GM19324 (cell line): ENCODE measurements at regions not wholly inside any gene's neighbourhood (a gene's known extent, or its start where the extent isn't known, plus 50 kb on each side); places are given as distances from the start of the nearest gene placed in this dataset.
"Not testable (repeated sequence)": the region's sequence is repeated elsewhere in the genome, so short reads cannot be mapped to it uniquely, and the experiment has no call there.

Experiments
- ATAC-seq: cut with Tn5 transposase; IDR thresholded peaks from one replicate; pipeline ENCODE4 v1.9.1; 2021; ENCODE audit warnings: mild to moderate bottlenecking, moderate library complexity; ENCODE audit not compliant: unreplicated experiment, low FRiP score

GRCh38 chr18:6566338-6566911 is 151.7 kb upstream of the L3MBTL4 start:
- no peak for ATAC-seq

GRCh38 chr18:6569813-6570212 is 155.1 kb upstream of the L3MBTL4 start:
- ATAC-seq, result no peak

GRCh38 chr18:6570581-6571238 is 156.0 kb upstream of the L3MBTL4 start:
- no peak for ATAC-seq

- ATAC-seq, result no peak
Observed at GRCh38 chr18:6571239-6571602, 156.5 kb upstream of the L3MBTL4 start.

GRCh38 chr18:6572192-6572591 is 157.3 kb upstream of the ARHGAP28 start:
- ATAC-seq, result not testable (repeated sequence)

- ATAC-seq, result no peak
Observed at GRCh38 chr18:6574631-6575030, 154.9 kb upstream of the ARHGAP28 start.

- no peak for ATAC-seq
Observed at GRCh38 chr18:6575908-6576307, 153.6 kb upstream of the ARHGAP28 start.

- no peak for ATAC-seq
Observed at GRCh38 chr18:6576718-6577375, 152.7 kb upstream of the ARHGAP28 start.

GRCh38 chr18:6578686-6579085 is 150.8 kb upstream of the ARHGAP28 start:
- no peak for ATAC-seq

- ATAC-seq, result no peak
Observed at GRCh38 chr18:6579486-6579885, 150.0 kb upstream of the ARHGAP28 start.

- ATAC-seq, result no peak
Observed at GRCh38 chr18:6580401-6580800, 149.1 kb upstream of the ARHGAP28 start.

- ATAC-seq, result no peak
Observed at GRCh38 chr18:6589923-6590322, 139.6 kb upstream of the ARHGAP28 start.

- no peak for ATAC-seq
Observed at GRCh38 chr18:6590326-6590725, 139.2 kb upstream of the ARHGAP28 start.

- no peak for ATAC-seq
Observed at GRCh38 chr18:6591491-6591890, 138.0 kb upstream of the ARHGAP28 start.

- ATAC-seq, result no peak
Observed at GRCh38 chr18:6592522-6592921, 137.0 kb upstream of the ARHGAP28 start.

- ATAC-seq, result no peak
Observed at GRCh38 chr18:6593142-6593885, 136.2 kb upstream of the ARHGAP28 start.

- no peak for ATAC-seq
Observed at GRCh38 chr18:6595666-6596065, 133.8 kb upstream of the ARHGAP28 start.

GRCh38 chr18:6598657-6599056 is 130.9 kb upstream of the ARHGAP28 start:
- no peak for ATAC-seq

- no peak for ATAC-seq
Observed at GRCh38 chr18:6600667-6601167, 128.8 kb upstream of the ARHGAP28 start.

GRCh38 chr18:6601241-6601640 is 128.3 kb upstream of the ARHGAP28 start:
- ATAC-seq, result no peak

- no peak for ATAC-seq
Observed at GRCh38 chr18:6602365-6602764, 127.2 kb upstream of the ARHGAP28 start.
